Thyroid gland (tissue), 4 donors: ENCODE measurements at regions not wholly inside any gene's neighbourhood (a gene's known extent, or its start where the extent isn't known, plus 50 kb on each side); places are given as distances from the start of the nearest gene placed in this dataset.

ENCODE experiments used
- POLR2A ChIP-seq, 2 donors: fragments of 450-650 bp; IDR thresholded peaks; one replicate each; pipeline ENCODE4 v1.6.1; 2017; ENCODE audit warnings: antibody characterized with exemption in 2 of 2, mild to moderate bottlenecking in 2 of 2, moderate library complexity in 1 of 2
- TF ChIP-seq, protein P1 (sequence below), 6 experiments: fragments of 200-600 bp in 3 of 6; fragments of 450-650 bp in 3 of 6; sonication (generic) in 3 of 6; IDR thresholded peaks; one replicate each; pipeline ENCODE4 v1.5.1; 2016 to 2019; ENCODE audit warnings: antibody characterized with exemption in 6 of 6, mild to moderate bottlenecking in 2 of 6, inconsistent platforms in 1 of 6, moderate library complexity in 1 of 6

DNA sequence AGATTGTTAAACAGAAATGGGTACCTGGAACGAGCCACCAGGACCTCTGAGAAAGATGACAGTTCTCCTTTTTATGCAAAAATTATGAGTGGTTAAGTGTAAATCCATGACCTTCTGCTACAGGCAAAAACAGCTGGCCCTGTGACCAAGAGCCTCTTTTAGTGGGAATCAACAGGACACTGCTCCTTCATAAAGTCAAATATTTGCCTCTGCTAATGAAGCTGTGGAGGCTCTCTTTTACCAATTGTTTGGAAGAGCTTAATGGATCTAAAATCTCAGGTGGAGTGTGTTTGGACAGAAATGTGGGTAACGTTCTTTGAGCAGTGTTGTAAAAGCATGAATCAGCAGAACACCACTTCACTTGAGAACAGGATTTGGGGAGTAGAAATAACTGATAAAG lies 117.5 kb upstream of the PCSK2 start:
- TF ChIP-seq, protein P1, sequence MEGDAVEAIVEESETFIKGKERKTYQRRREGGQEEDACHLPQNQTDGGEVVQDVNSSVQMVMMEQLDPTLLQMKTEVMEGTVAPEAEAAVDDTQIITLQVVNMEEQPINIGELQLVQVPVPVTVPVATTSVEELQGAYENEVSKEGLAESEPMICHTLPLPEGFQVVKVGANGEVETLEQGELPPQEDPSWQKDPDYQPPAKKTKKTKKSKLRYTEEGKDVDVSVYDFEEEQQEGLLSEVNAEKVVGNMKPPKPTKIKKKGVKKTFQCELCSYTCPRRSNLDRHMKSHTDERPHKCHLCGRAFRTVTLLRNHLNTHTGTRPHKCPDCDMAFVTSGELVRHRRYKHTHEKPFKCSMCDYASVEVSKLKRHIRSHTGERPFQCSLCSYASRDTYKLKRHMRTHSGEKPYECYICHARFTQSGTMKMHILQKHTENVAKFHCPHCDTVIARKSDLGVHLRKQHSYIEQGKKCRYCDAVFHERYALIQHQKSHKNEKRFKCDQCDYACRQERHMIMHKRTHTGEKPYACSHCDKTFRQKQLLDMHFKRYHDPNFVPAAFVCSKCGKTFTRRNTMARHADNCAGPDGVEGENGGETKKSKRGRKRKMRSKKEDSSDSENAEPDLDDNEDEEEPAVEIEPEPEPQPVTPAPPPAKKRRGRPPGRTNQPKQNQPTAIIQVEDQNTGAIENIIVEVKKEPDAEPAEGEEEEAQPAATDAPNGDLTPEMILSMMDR (IDR thresholded peaks at IDR 0.05): no peak
- TF ChIP-seq POLR2A (IDR thresholded peaks at IDR 0.05): no peak
